Gastroesophageal sphincter (tissue), 4 donors: ENCODE measurements at regions not wholly inside any gene's neighbourhood (a gene's known extent, or its start where the extent isn't known, plus 50 kb on each side); places are given as distances from the start of the nearest gene placed in this dataset.

Experiments used
- ATAC-seq: fragments of 150-250 bp; one replicate; pipeline ENCODE4 v1.9.1; 2016; ENCODE audit warnings: mild to moderate bottlenecking, moderate library complexity
- H3K27ac ChIP-seq, 4 donors: fragments of 200-600 bp; sonication (generic) in 3 of 4; 1 replicate in 3 of 4; 2 replicates in 1 of 4; pipeline ENCODE4 v1.5.1; 2016 to 2019
- H3K27me3 ChIP-seq: fragments of 200-600 bp; sonication (generic); one replicate; pipeline ENCODE4 v1.5.1; 2019
- H3K36me3 ChIP-seq, 2 donors: fragments of 200-600 bp; sonication (generic); one replicate each; pipeline ENCODE4 v1.5.1; 2019; ENCODE audit warnings: control low read depth in 1 of 2
- H3K4me1 ChIP-seq, 3 donors: fragments of 200-600 bp; sonication (generic); 1 replicate in 2 of 3; 2 replicates in 1 of 3; pipeline ENCODE4 v1.5.1; 2016 to 2019; ENCODE audit warnings: control low read depth in 2 of 3
- H3K4me3 ChIP-seq, 2 donors: fragments of 200-600 bp; sonication (generic); one replicate each; pipeline ENCODE4 v1.5.1; 2019; ENCODE audit warnings: mild to moderate bottlenecking in 1 of 2, moderate library complexity in 1 of 2
- H3K9me3 ChIP-seq, 3 donors: fragments of 200-600 bp; sonication (generic); one replicate each; pipeline ENCODE4 v1.5.1; 2017 to 2019; ENCODE audit warnings: control low read depth in 2 of 3
- CTCF ChIP-seq, 4 experiments: fragments of 200-600 bp in 2 of 4; fragments of 450-650 bp in 2 of 4; sonication (generic) in 1 of 4; IDR thresholded peaks; one replicate each; pipeline ENCODE4 v1.5.1; 2017 to 2019; ENCODE audit warnings: antibody characterized with exemption in 4 of 4, mild to moderate bottlenecking in 2 of 4, moderate library complexity in 2 of 4
- EP300 ChIP-seq: sonication (generic); formaldehyde crosslinking; IDR thresholded peaks from one replicate; pipeline ENCODE4 v1.6.1; 2017; ENCODE audit warnings: antibody characterized with exemption, mild to moderate bottlenecking
- POLR2A ChIP-seq, 2 donors: fragments of 450-650 bp; IDR thresholded peaks; one replicate each; pipeline ENCODE4 v1.6.1; 2017; ENCODE audit warnings: antibody characterized with exemption in 2 of 2, mild to moderate bottlenecking in 2 of 2, moderate library complexity in 1 of 2
- POLR2AphosphoS5 ChIP-seq: sonication (generic); formaldehyde crosslinking; IDR thresholded peaks from one replicate; pipeline ENCODE4 v1.6.1; 2017; ENCODE audit warnings: antibody characterized with exemption
- WGBS, 2 donors: methylation state at CpG; one replicate each; pipeline ENCODE4 v1.1.5; 2018; ENCODE audit warnings: low coverage in 1 of 2; 5-methylcytosine and 5-hydroxymethylcytosine counted together

- H3K4me1 ChIP-seq = no peaks in the 10 kb centered on the region
- TF ChIP-seq POLR2AphosphoS5 (no peak), CTCF (IDR thresholded peaks at IDR 0.05) (no peak), POLR2A (IDR thresholded peaks at IDR 0.05) (no peak), EP300 (no peak)
- WGBS, 2 donors = 81% methylated on average over 8 of the region's 8 CpGs; no CpG with 5 or more reads in 1 of the 2 donors
- ATAC-seq = no peak
- no peak overlapping the region for H3K4me3 ChIP-seq
- H3K9me3 ChIP-seq = no peaks in the 10 kb centered on the region
- no peaks in the 10 kb centered on the region for H3K27me3 ChIP-seq
- H3K36me3 ChIP-seq = no peaks in the 10 kb centered on the region
- H3K27ac ChIP-seq = no peak overlapping the region
These were observed 119.1 kb upstream of the PDE10A start for GRCh38 chr6:165782134-165782533.

DNA sequence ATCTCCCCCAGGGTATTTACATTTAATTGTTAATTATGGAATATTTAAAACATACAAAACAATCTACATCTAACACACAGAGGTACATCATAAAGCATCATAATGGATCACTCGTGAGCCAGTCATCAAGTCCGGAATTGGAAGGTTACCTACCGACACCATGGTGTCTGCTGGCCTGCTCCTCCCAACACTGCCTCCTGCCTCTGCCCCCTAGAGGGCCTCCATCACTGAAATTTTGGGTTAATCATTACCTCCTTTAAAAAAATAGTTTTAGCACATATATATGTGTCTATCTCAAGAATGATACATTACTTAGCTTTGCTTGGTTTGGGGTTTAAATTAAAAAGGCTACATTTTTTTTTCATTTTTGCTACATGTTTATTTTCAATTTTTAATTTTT, 114.6 kb upstream of the PDE10A start:
- WGBS, 2 donors = 100% methylated on average over 3 of the region's 3 CpGs
- Histone ChIP-seq H3K4me3 (no peak overlapping the region), H3K36me3 (no peaks in the 10 kb centered on the region), H3K27me3 (no peaks in the 10 kb centered on the region), H3K27ac (no peak overlapping the region), H3K4me1 (peaks cover 0 to 9% (median 0%) of the 10 kb centered on the region in 3 donors), H3K9me3 (no peaks in the 10 kb centered on the region)
- TF ChIP-seq POLR2A (IDR thresholded peaks at IDR 0.05) (no peak), CTCF (IDR thresholded peaks at IDR 0.05) (no peak), EP300 (no peak), POLR2AphosphoS5 (no peak)
- no peak for ATAC-seq

- TF ChIP-seq EP300 (no peak), POLR2AphosphoS5 (no peak), CTCF (IDR thresholded peaks at IDR 0.05) (no peak)
These were observed 113.7 kb upstream of the PDE10A start for GRCh38 chr6:165776691-165777090.

GRCh38 chr6:165775721-165776120, 112.7 kb upstream of the PDE10A start:
- no peaks in the 10 kb centered on the region for H3K36me3 ChIP-seq

More at GRCh38 chr6:165776691-165777090, 113.7 kb upstream of the PDE10A start:
- WGBS, 2 donors = 59 to 100% methylated on average over 2 of the region's 5 CpGs
- no peaks in the 10 kb centered on the region for H3K9me3 ChIP-seq
- ATAC-seq = no peak
- no peaks in the 10 kb centered on the region for H3K27me3 ChIP-seq
- H3K36me3 ChIP-seq = no peaks in the 10 kb centered on the region
- peaks cover 0 to 9% (median 0%) of the 10 kb centered on the region in 3 donors for H3K4me1 ChIP-seq
- H3K27ac ChIP-seq = no peak overlapping the region
- no peak overlapping the region for H3K4me3 ChIP-seq

More at GRCh38 chr6:165775721-165776120, 112.7 kb upstream of the PDE10A start:
- no peak overlapping the region for H3K4me3 ChIP-seq
- H3K9me3 ChIP-seq = no peaks in the 10 kb centered on the region
- no peak for TF ChIP-seq EP300
- TF ChIP-seq POLR2A (IDR thresholded peaks at IDR 0.05) = no peak
- no peak for TF ChIP-seq POLR2AphosphoS5
- no peak for TF ChIP-seq CTCF (IDR thresholded peaks at IDR 0.05)
- H3K4me1 ChIP-seq = peaks cover 0 to 9% (median 0%) of the 10 kb centered on the region in 3 donors
- no peak for ATAC-seq
- H3K27ac ChIP-seq = no peak overlapping the region
- H3K27me3 ChIP-seq = no peaks in the 10 kb centered on the region
- WGBS, 2 donors = 74 to 82% methylated on average over 3 of the region's 3 CpGs
